Gastroesophageal sphincter (tissue), 3 donors: ENCODE measurements at regions not wholly inside any gene's neighbourhood (a gene's known extent, or its start where the extent isn't known, plus 50 kb on each side); places are given as distances from the start of the nearest gene placed in this dataset.

Source experiments
- CTCF ChIP-seq, 4 experiments: fragments of 200-600 bp in 2 of 4; fragments of 450-650 bp in 2 of 4; sonication (generic) in 1 of 4; IDR thresholded peaks; one replicate each; pipeline ENCODE4 v1.5.1; 2017 to 2019; ENCODE audit warnings: antibody characterized with exemption in 4 of 4, mild to moderate bottlenecking in 2 of 4, moderate library complexity in 2 of 4
- EP300 ChIP-seq: sonication (generic); formaldehyde crosslinking; IDR thresholded peaks from one replicate; pipeline ENCODE4 v1.6.1; 2017; ENCODE audit warnings: antibody characterized with exemption, mild to moderate bottlenecking
- POLR2A ChIP-seq, 2 donors: fragments of 450-650 bp; IDR thresholded peaks; one replicate each; pipeline ENCODE4 v1.6.1; 2017; ENCODE audit warnings: antibody characterized with exemption in 2 of 2, mild to moderate bottlenecking in 2 of 2, moderate library complexity in 1 of 2

- TF ChIP-seq CTCF (IDR thresholded peaks at IDR 0.05), result no peak
- no peak for TF ChIP-seq POLR2A (IDR thresholded peaks at IDR 0.05)
- no peak for TF ChIP-seq EP300
Observed at GRCh38 chr2:234555161-234555560, 58.3 kb upstream of the ARL4C start.
